Stomach (tissue), 8 donors: ENCODE measurements at regions not wholly inside any gene's neighbourhood (a gene's known extent, or its start where the extent isn't known, plus 50 kb on each side); places are given as distances from the start of the nearest gene placed in this dataset.

Experiments used
- DNase-seq, 2 donors: peaks; one replicate each; pipeline versions ENCODE4 v3.0.0 to v3.0.0-alpha.2; 2013 to 2019
- H3K27ac ChIP-seq, 5 donors: fragments of 200-600 bp in 4 of 5; sonication (generic) in 4 of 5; one replicate each; pipeline ENCODE4 v1.5.1; 2013 to 2019; ENCODE audit warnings: mild to moderate bottlenecking in 1 of 5, moderate library complexity in 1 of 5
- H3K27me3 ChIP-seq, 3 donors: fragments of 200-600 bp; sonication (generic); one replicate each; pipeline ENCODE4 v1.5.1; 2017 to 2019; ENCODE audit warnings: mixed run types in 1 of 3
- H3K36me3 ChIP-seq, 4 donors: fragments of 200-600 bp; sonication (generic); 1 replicate in 3 of 4; 2 replicates in 1 of 4; pipeline ENCODE4 v1.5.1; 2016 to 2019
- H3K4me1 ChIP-seq, 4 donors: fragments of 200-600 bp; sonication (generic); one replicate each; pipeline ENCODE4 v1.5.1; 2016 to 2019
- H3K4me3 ChIP-seq, 4 donors: fragments of 200-600 bp; sonication (generic) in 3 of 4; one replicate each; pipeline ENCODE4 v1.5.1; 2016 to 2019; ENCODE audit warnings: mild to moderate bottlenecking in 1 of 4
- H3K9me3 ChIP-seq, 4 donors: fragments of 200-600 bp; sonication (generic); one replicate each; pipeline ENCODE4 v1.5.1; 2016 to 2019
- CTCF ChIP-seq, 7 experiments: fragments of 450-650 bp in 4 of 7; fragments of 200-600 bp in 3 of 7; sonication (generic) in 3 of 7; IDR thresholded peaks; one replicate each; pipeline ENCODE4 v1.5.1; 2016 to 2019; ENCODE audit warnings: antibody characterized with exemption in 7 of 7, control low read depth in 2 of 7, mild to moderate bottlenecking in 1 of 7
- EP300 ChIP-seq: sonication (generic); formaldehyde crosslinking; IDR thresholded peaks from one replicate; pipeline ENCODE4 v1.6.1; 2017; ENCODE audit warnings: antibody characterized with exemption
- POLR2A ChIP-seq, 4 donors: fragments of 450-650 bp; IDR thresholded peaks; one replicate each; pipeline ENCODE4 v1.6.1; 2016; ENCODE audit warnings: antibody characterized with exemption in 4 of 4, control low read depth in 2 of 4, mild to moderate bottlenecking in 1 of 4, moderate library complexity in 1 of 4
- POLR2AphosphoS5 ChIP-seq, 3 donors: sonication (generic); formaldehyde crosslinking; IDR thresholded peaks; one replicate each; pipeline ENCODE4 v1.6.1; 2016; ENCODE audit warnings: antibody characterized with exemption in 3 of 3
- WGBS, 5 donors: extraction: QIAGEN DNeasy Blood & Tissue Kit in 3 of 5; methylation state at CpG; one replicate each; pipeline versions ENCODE4 v1.1.5 to v1.1.7; 2013 to 2018; 5-methylcytosine and 5-hydroxymethylcytosine counted together
- intact Hi-C: fragments of 100-400 bp; cut with DNase I; formaldehyde crosslinking; loops from one replicate; pipeline ENCODE4 v1.15.1; 2023; ENCODE audit warnings: low total_unique reads
- donor health status: healthy with polysubstance abuse.
- donor health status: Bipolar disorder and iron deficiency.
- donor health status: healthy.

DNA sequence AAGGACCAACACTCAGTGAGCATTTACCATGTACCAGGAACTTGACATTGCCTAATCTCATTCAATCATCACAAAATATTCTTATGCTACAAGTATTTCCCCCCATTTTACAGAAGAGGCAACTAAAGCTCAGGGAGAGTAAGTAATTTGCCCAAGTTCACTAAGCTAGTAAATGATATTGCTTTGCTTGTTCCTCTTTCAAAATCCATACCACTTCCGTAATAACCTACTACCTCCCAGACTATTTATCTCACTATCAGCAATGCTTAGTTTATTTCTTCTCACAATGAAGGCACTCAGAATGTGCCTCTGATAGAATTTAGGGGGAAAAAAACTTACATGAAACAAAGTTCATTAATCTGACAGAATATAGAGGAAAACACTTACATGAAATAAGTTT is 1070.9 kb upstream of the FANCL start:
- Histone ChIP-seq H3K27ac (no peak overlapping the region), H3K4me1 (no peaks in the 10 kb centered on the region), H3K9me3 (no peaks in the 10 kb centered on the region), H3K4me3 (no peak overlapping the region), H3K36me3 (no peaks in the 10 kb centered on the region), H3K27me3 (no peaks in the 10 kb centered on the region)
- DNase-seq, result no peak
- intact Hi-C loops, result no loop called here
- 42 to 64% (median 45%) methylated on average over 1 of the region's 1 CpG for WGBS, 5 donors
- TF ChIP-seq CTCF (IDR thresholded peaks at IDR 0.05) (no peak), POLR2A (IDR thresholded peaks at IDR 0.05) (no peak), POLR2AphosphoS5 (IDR thresholded peaks at IDR 0.05) (no peak), EP300 (no peak)

- Histone ChIP-seq H3K4me1 (no peaks in the 10 kb centered on the region), H3K9me3 (no peaks in the 10 kb centered on the region), H3K4me3 (no peak overlapping the region), H3K27ac (no peak overlapping the region), H3K27me3 (no peaks in the 10 kb centered on the region), H3K36me3 (no peaks in the 10 kb centered on the region)
- TF ChIP-seq EP300, result no peak
- no peak for TF ChIP-seq POLR2AphosphoS5 (IDR thresholded peaks at IDR 0.05)
- TF ChIP-seq POLR2A (IDR thresholded peaks at IDR 0.05), result no peak
- no peak for TF ChIP-seq CTCF (IDR thresholded peaks at IDR 0.05)
- DNase-seq, result no peak
- 40 to 54% (median 50%) methylated on average over 4 of the region's 4 CpGs for WGBS, 5 donors
- intact Hi-C loops, result no loop called here
Observed at GRCh38 chr2:59308108-59308507, 1067.0 kb upstream of the FANCL start.

DNA sequence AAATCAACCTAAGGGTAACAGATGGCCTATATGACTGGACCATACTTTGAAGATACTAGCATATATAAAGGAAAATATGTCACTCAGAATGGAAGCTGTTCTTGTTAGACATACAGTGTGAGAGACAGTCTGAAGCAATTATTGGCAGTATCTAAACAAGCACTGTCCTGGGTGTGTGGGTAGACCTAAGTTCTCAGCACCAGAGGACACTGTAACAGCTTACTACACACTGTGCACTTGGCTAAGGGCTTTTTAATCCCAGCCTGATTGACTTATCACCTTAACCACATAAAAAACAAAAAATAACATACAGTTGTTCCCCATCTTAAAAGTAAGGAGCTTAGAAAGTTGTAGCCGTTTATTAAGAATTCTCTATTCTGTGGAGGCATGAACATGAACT is 1066.1 kb upstream of the FANCL start:
- H3K36me3 ChIP-seq, result no peaks in the 10 kb centered on the region
- 72 to 88% (median 77%) methylated on average over 1 of the region's 1 CpG for WGBS, 5 donors
- H3K9me3 ChIP-seq, result no peaks in the 10 kb centered on the region
- TF ChIP-seq POLR2AphosphoS5 (IDR thresholded peaks at IDR 0.05), result no peak
- TF ChIP-seq CTCF (IDR thresholded peaks at IDR 0.05), result no peak
- TF ChIP-seq EP300, result no peak
- no peak for TF ChIP-seq POLR2A (IDR thresholded peaks at IDR 0.05)
- no peak for DNase-seq
- H3K27me3 ChIP-seq, result no peaks in the 10 kb centered on the region
- intact Hi-C loops, result no loop called here
- no peak overlapping the region for H3K4me3 ChIP-seq
- no peak overlapping the region for H3K27ac ChIP-seq
- H3K4me1 ChIP-seq, result no peaks in the 10 kb centered on the region

GRCh38 chr2:59303272-59303671 is 1062.1 kb upstream of the FANCL start:
- H3K27ac ChIP-seq, result no peak overlapping the region
- H3K4me1 ChIP-seq, result no peaks in the 10 kb centered on the region
- no peaks in the 10 kb centered on the region for H3K9me3 ChIP-seq
- H3K36me3 ChIP-seq, result no peaks in the 10 kb centered on the region
- H3K27me3 ChIP-seq, result no peaks in the 10 kb centered on the region
- no peak for DNase-seq
- 92 to 96% (median 94%) methylated on average over 4 of the region's 4 CpGs for WGBS, 5 donors
- intact Hi-C loops, result no loop called here
- TF ChIP-seq POLR2AphosphoS5 (IDR thresholded peaks at IDR 0.05) (no peak), POLR2A (IDR thresholded peaks at IDR 0.05) (no peak), EP300 (no peak), CTCF (IDR thresholded peaks at IDR 0.05) (no peak)
- H3K4me3 ChIP-seq, result no peak overlapping the region
